NCI-H1417 treated with DMSO at 0.1 percent for 48 hours (cell line): ENCODE measurements at regions not wholly inside any gene's neighbourhood (a gene's known extent, or its start where the extent isn't known, plus 50 kb on each side); places are given as distances from the start of the nearest gene placed in this dataset.

Experiments
- DNase-seq: peaks from one replicate; lab custom pipeline; 2025; lab: John Stamatoyannopoulos, UW

DNA sequence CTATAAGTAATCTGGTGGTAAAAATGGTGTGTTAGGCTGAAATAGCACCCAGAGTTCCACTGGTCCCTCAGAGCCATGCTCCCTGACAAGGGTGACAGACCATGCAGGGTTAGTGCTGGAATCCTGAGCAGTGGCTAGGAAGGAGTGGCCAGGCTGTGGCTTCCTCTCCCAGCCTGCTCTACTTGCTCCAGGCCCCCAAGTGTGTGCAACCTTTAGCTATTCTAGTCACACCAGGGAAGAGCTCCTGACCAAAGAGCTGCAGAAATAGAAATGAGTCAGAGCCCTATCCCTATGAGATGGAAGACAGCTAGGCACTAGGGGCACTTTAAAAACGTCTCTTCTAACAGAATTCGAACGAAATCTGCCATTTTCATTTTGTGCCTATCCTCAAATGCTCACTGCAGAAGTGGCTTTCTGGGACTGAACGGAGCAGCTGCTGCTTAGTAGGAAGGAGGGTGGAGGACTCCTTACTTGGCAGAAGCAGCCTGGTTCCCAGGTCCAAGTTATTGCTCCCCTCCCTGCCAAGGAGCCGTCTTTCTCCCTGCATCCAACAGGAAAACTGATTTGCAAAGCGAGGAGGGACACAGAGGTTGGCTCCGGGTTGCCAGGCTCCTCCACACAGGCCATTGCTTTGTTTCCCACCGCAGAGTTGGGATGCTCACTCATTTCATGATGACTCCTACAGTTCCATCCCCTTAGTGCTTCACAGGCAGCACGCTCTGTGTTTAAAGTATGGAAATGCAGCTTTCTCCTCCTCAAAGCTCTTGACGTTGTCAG is 754.5 kb downstream of the C6orf118 start:
- no peak for DNase-seq

DNA sequence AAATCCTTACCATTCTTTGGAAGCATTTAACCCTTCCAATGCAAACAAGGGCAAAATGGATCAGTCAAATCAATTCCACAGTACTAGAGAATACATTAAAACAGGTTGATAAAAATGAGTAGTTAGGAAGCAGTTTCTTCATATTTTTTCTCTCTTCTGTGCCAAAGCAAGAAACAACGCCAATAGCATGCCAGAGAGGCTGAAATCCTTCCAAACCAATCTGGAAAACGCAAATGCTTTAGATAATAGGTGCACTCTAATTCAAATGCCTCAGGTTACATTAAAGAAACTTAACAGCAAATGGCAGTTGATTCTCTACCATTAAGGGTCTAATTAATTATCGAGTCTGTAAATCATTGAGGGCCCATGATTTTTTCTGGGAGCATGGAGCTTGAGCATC is 755.2 kb downstream of the C6orf118 start:
- DNase-seq = no peak

DNA sequence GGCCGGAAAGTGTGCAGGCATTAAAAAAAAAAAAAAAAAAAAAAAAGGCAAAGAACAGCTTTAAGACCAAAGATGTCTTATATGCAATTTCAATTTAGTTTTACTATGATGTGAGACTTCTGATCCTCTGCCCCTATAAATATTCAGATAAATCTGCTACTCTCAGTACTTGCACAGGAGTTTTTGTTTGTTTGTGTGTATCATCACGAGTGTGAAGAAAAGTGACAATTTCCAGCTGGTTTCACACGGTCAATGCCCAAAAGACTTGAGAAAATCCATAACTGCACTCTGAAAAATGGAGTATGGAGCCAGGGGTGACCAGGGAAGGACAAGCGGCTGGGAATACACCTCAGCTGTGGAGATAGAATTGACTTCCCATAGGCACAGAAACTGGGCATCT is 757.7 kb downstream of the C6orf118 start:
- DNase-seq = no peak

DNA sequence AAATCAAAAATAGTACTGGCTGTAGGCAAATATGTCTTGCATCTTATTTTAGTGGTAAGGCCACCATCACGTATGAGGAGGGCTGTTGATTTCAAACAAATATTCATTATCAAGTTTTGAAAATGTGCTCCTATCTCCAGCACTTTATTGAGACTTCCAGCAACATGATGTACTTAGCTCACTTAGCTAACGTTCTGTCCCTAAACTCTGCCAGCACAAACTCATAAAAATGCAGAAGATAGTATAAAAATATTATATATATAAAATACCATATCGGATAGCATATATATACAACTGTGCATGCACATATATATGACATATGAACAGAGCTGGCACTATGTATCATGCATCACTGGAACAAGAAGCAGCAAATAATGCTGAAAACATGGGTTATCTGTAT is 762.3 kb downstream of the C6orf118 start:
- no peak for DNase-seq

DNA sequence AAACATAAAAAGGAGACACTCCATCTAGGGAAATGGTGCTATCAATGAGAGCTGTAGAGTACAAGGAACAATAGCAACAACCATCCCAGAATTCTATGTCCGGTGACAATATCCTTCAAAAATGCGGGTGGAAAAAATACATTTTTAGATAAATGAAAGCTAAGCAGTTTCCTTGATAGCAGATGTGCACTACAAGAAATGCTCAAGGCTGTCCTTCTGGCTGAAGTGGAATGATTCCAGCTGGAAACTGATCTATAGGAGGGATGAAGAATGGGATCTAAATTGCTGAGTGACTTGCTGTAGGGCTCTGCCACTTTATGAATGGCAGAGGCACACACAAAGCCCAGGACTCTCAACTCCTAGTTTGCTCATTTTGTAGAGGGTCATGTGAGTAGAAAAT is 763.1 kb downstream of the C6orf118 start:
- no peak for DNase-seq

DNA sequence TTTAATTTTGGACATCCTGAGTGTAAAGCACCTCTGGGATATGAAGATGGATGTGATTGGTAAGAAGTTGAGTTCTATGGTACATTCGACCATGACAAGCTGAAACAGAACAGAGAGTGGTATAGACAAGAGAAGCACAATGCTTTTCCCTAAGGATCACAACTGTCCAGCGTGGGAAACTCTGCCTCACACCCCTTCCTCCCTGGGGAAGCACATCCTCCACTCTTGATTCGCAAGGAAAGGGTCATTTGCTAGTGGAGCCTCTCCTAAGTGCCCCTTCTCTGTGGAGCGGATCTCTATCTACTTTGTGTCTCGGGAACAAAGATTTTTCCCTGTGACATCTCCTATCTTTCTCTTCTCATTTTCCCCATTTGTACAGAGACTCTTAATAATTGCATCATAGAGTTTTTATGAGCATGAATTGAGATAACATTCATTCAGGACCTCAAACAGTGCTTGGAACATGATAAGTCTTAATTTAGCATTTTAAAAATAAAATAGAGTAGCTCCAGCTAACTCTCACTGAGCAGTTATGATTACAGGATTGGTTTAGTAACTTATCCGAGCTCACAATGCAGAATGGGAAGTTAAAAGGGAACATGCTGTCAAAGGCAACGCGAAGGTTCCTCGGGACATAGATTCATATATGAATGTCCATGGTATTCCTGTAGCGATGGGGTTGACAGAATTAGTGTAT is 775.2 kb downstream of the C6orf118 start:
- no peak for DNase-seq

DNA sequence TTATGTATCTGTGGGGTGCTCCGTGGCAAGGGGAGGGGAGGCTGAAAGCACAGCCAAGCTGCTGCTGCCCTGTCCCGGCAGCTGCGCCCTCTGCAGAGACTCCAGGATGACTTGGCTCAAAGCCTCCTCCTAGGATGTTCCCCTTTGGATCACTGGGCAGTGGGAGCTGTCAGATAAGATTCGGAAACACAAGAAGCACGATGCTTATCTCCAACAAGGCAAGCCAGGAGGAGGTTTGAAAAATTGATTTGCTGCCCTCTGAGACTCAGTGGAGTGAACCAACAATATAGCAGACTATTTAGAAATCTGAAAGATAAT is 776.4 kb downstream of the C6orf118 start:
- no peak for DNase-seq

DNA sequence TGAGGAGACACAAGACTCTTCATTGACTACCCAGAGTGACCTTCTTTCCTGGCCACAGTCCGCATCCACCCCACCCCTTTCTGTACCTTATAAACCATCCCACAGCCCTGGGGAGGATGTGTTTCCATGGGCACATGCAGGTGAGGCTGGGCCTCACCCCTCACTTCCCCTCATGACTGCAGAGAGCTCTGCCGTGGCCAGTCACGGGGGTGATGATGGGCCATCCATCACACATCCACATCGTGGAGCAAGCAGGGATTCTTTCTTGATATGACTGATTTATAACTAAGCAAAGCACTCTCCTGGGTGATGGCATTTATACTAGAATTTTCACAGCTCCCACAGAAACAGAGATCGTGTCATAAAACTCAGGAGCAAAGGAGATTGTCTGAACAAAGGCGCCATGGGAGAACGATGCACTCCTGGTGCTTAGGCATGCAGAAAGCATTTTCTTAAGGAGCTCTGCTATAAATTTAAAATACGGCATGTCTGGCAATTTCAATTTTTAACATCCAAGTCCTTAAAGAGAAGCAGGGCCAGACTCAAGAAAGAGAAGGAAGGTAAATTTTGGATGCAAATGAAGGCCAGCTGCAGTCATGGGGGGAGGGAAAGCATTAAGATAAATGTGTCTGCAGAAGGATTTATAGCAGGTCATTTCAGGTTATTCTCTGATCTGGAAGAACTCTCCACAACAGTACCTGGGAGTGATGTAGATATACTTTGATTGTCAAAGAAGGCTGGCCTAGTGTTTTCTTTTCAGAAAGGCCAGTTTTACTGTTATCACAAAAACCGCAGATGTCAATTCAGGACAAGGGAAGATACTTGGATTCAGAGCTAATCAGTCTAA is 777.0 kb downstream of the C6orf118 start:
- no peak for DNase-seq

DNA sequence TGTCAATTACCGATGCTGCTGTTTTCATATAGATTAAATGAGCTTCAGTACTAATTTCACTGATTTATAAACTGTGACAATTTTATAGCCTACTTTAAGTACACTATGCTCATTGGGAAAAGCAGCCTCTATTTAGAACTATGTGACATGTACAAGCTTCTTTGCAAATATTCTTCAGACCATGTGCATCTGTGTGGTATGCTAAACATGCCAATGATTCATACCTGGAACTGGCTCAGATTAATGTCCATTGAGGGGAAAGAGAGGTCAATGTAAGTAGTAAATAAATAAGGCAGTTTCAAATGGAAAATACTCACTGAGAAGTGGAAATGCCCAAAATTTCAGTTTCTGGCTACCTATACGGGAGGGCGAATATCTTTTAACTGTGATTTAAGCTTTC is 777.7 kb downstream of the C6orf118 start:
- no peak for DNase-seq

DNA sequence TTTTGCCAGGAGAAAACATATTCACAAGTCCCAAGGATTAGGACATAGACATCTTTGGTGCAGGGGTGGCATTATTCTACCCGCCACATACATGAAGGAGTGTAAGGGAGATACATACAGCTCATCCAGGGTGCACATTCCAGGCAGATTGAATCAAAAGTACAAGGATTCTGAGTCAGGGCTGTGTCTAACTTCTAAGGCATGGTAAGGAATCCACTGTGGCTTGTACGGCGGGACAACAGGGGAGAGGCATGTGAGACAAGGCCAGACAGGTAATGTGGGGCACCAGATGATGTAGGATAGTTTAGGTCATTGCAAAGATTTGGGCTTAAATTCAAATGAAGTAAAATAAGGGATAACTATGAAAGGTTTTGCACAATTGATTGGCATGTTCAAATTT is 780.9 kb downstream of the C6orf118 start:
- DNase-seq = no peak

DNA sequence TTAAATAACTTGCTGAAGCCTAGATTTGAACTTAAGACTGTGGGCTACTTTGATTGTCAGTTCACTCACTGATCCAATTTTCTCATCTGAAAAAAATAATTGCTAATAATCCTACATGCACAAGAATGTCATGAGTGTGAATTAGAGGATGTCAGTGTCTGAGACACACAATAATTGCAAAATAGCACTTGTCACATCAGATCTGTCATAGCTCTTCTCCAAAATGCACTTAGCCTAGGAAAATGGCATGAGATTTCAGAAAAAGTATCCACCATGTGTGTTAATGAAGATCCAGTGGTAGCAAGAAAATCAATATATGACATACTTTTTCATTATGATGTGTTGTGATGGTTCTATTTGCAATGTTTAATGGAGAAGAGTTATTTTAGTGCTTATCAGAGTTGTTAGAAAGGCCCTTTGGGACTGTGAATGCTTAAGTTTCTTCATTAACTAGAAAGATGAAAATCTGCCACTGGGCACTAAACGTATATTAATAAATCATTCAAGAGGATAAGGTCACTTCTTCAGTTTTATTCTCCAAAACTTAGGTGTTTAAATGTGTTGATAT is 786.2 kb downstream of the C6orf118 start:
- no peak for DNase-seq

DNA sequence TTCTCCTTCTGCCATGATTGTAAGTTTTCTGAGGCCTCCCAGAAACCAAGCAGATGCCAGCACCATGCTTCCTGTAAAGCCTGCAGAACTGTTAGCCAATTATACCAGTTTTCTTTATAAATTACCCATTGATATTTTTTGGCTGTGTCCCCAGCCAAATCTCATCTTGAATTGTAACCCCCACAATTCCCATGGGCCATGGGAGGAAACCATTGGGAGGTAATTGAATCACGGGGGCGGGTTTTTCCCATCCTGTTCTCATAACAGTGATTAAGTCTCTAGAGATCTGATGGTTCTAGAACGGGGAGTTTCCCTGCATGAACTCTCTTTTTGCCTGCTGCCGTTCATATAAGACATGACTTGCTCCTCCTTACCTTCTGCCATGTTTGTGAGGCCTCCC is 788.5 kb downstream of the C6orf118 start:
- DNase-seq = no peak

DNA sequence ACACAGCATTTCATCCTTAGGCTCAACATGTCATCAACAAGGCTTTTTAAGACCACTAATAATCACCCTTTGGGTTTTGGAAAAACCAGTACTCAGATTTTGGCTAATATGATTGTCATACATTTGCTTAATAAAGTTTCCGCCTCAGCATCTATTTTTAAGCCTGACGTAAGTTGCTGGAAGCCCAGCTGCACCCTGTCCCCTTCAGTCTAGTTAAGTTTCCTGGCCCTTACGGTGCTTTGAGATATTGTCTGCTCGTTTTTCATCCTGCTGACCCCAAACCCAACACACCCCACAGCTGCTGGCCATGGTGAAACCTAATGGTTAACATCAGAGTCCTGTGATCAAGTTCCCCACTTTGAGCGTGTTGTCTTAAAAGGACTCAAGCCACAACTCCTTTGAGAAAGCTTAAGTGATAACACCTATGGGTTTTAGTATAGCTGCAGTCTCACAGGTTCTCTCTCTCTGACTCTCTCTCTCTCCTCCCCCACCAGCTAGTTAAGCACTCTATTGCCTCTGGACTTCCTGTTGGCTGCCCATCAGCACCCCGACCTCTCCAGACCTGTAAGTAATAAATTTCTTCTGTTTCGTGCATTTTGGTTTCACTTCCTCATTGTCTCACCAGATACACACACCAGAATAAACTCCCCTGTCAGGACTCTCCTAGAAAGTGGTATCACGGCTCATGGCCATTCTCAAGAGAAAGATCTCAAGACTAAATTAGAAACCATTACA is 802.0 kb downstream of the C6orf118 start:
- no peak for DNase-seq

DNA sequence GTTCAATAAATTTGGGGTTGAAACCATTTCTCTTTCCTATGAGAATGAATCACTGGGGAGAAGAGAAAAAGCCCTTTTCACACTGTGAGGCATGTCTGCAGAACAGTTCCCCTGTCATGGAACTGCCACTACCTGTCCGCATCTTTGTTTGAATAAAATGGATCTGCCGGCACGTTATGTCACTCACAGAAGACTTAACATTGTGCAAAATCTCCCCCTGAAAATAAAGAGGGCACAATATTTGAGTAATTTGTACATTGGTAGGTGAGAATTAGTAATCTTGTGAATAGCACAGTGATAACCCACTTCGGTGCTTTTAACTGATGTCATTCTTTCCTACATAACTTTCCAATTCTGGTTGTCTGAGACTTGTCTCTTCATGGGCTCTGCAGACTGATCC is 804.0 kb downstream of the C6orf118 start:
- DNase-seq = no peak

DNA sequence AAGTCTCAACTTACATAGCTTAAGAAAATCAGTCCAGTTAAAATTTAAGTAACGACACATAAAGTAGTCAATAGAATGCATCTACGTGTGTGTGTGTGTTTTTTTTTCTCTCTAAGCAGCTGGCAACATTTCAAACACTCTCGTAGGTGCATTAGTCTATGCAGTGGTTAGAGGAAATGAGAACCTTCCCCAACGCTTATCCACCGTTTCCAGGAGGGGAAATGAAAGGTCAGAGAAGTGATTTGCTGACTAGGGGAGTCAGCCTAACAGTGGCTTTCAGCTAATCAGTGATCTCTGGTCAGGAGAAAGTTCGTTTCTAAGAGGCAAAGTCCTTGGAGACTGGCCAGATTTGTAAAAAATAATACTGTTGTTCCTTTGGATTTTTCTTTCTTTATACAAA is 806.6 kb downstream of the C6orf118 start:
- no peak for DNase-seq

DNA sequence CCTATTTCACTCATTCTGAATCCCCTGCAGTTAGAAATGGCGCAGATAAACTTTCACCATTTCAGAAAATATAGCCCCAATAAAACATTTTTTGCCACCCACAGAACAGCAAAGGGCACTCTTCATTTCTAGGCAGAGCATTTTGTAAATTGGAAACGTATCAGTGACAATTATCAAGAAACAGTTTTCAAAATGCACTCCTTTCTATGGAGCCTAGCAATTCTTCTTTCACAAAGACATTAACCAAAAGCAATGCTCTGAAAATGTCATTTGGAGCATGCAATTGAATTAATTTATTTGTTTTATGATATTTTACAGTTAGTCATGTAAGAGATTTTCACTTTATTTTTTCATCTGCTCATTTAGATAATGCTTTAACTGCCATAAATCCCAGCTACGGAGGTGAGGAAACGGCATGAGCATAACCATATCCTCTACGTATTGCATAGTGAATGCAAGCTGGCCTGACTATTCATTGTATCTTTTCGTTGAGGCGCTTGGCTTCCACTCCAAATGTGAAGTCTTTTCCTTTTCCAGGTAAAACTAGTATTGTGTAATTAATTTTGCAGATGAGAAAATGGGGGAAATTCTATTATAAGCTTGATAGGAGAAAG is 813.4 kb downstream of the C6orf118 start:
- DNase-seq = no peak

DNA sequence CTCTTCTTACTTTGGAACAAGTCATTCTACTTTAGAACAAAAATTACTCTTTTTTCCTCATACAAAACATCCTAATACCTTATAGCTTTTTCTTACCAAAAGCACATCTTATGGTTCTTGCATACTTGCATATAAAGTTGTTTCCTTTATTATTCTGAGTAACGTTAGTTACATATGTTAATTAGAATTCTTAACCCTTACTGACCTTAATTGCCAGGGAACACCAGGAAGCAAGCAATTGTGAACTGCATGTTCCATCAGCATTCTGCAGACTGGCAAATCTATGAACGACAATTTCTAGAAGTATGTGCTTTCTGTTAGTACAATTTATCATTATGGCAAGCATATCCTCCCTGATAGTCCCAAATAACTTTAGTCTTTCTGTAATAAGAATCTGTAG is 831.0 kb downstream of the C6orf118 start:
- no peak for DNase-seq

DNA sequence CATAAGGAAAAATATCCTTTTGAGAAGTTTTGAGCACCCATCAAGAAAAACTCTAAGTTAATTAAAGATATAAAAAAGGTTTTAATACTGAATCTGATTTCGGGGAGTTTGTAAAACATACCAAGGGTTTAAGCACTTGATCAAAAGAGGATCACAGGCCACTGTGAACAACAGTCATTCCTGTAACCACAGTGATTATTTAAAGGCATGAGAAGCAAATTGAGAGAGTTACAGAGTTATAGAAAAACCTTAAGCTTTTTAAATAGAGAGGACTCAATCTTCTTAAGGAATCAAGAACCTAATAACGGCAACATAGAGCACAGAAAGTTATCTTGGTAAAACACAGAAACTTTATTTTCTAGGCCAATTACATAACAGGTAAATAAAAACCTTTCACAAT is 831.6 kb downstream of the C6orf118 start:
- no peak for DNase-seq

DNA sequence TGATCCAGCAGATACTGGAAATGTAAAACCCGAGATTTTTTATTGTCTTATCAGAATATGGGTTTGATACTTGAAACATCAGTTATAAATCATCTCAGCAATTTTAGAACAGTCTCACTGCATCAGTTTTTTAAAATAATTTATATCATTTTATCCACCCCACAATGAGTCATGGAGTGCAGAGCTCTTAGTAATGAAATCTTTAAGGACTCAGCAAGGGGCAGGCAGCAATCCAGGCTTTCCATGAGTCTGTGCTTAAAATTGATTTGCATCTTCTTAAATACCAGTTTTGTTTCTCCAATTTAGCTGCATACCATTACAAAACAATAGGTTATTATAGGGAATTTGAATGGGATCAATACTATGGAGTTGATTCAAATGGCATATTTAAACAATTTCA is 832.3 kb downstream of the C6orf118 start:
- DNase-seq = no peak

DNA sequence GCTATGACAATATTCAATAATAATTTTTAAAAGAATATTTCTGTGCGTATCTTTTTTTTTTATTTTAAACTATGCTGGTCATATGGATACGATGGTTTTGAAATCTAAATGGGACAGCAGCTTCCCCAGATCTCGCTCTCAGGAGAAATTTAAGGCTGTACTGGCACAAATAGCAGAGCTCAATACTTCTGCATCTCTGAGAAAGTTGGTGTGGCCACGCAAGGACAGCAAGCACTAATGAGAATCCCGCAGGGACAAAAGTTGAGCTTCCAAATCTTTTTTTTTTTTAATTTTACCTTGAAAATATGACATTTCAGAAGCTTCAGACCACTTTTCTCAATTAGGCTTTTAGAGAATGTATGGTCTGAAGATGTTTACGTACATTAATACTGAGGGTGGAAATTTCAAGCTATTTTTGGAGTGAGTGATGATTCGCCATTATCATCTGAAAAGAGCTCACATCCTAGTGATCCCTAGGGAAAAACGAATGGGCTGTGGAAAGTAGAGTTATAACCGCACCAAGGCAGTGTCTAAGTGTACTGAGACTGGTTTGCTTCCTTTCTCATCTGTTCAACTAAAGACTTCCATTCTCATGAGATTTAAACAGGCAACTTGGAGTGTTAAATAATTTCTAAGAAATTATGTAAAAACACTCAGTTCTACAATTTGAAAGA is 840.0 kb downstream of the C6orf118 start:
- no peak for DNase-seq

DNA sequence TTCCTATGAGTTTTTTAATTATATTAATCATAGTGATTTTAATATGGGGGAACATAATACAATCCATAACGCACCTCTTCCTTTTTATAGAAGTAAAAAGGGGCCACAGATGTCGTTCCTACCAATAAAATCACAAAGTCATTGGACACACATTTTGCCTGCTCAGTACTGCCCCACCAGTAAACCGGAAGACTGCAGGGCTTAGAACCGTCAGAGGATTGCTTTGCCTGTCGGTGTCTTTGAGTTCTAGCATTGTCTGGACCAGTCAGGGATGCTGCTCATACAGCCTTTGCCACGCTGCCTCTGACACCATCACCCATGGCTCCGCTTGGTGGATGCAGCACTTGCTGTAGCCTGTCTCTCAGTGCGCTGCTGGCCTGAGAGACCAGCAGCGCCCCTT is 853.6 kb downstream of the C6orf118 start:
- DNase-seq = no peak
